Endothelial cell of umbilical vein (primary cell): ENCODE measurements at regions not wholly inside any gene's neighbourhood (a gene's known extent, or its start where the extent isn't known, plus 50 kb on each side); places are given as distances from the start of the nearest gene placed in this dataset.

Experiments used
- CTCF ChIP-seq, 2 donors: IDR thresholded peaks; 1 replicate in 1 of 2; 2 replicates in 1 of 2; pipeline ENCODE4 v1.5.1; 2011; ENCODE audit warnings: low read length in 2 of 2, mild to moderate bottlenecking in 2 of 2, moderate library complexity in 2 of 2, control low read depth in 1 of 2, inconsistent platforms in 1 of 2, low read depth in 1 of 2; ENCODE audit not compliant: insufficient read depth in 1 of 2; ENCODE audit errors: extremely low read depth in 1 of 2
- EZH2 ChIP-seq: IDR thresholded peaks from 2 replicates; pipeline ENCODE4 v1.6.1; 2012; ENCODE audit warnings: borderline replicate concordance, low read depth, mild to moderate bottlenecking, moderate library complexity, low read length, inconsistent platforms; ENCODE audit not compliant: severe bottlenecking
- MYC ChIP-seq: IDR thresholded peaks from one replicate; pipeline ENCODE4 v1.6.1; 2011; ENCODE audit warnings: mild to moderate bottlenecking, low read depth, low read length
- POLR2A ChIP-seq: IDR thresholded peaks from 2 replicates; pipeline ENCODE4 v1.6.1; 2012; ENCODE audit warnings: low read depth, mild to moderate bottlenecking, control low read depth, low read length

GRCh38 chr7:9507290-9507689 is 1073.9 kb downstream of the NXPH1 start:
- TF ChIP-seq EZH2 (no peak), CTCF (IDR thresholded peaks at IDR 0.05; ENCODE audit: extremely low read depth in 1 of 2, insufficient read depth in 1 of 2, low read depth in 1 of 2, low read length in 2 of 2) (no peak), POLR2A (no peak), MYC (no peak)
